ENCODE measurements at regions not wholly inside any gene's neighbourhood (a gene's known extent, or its start where the extent isn't known, plus 50 kb on each side); places are given as distances from the start of the nearest gene placed in this dataset.

DNA sequence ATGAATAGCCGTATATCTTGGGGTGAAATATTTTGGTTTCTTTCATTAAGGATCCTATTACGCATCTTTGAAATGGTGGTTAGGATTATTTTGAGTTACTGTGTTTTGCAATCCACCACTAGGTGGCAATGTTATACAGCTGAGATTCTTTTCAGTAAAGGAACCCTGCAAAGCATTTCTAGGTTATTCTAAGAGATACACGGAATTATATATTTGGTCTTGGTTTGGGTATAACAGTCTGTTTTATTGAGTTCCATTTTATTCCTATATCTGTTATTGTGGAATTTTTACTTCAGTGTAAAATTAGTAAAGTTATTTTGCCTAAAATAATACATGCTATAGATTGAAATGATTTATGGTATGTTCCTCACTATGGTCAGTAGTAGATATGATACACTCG lies 62.9 kb upstream of the CPHXL start:
- ATAC-seq, result peak; percentile 86
- TF ChIP-seq CSDC2 (CRISPR knock-in tag; IDR thresholded peaks at IDR 0.05), result no peak

DNA sequence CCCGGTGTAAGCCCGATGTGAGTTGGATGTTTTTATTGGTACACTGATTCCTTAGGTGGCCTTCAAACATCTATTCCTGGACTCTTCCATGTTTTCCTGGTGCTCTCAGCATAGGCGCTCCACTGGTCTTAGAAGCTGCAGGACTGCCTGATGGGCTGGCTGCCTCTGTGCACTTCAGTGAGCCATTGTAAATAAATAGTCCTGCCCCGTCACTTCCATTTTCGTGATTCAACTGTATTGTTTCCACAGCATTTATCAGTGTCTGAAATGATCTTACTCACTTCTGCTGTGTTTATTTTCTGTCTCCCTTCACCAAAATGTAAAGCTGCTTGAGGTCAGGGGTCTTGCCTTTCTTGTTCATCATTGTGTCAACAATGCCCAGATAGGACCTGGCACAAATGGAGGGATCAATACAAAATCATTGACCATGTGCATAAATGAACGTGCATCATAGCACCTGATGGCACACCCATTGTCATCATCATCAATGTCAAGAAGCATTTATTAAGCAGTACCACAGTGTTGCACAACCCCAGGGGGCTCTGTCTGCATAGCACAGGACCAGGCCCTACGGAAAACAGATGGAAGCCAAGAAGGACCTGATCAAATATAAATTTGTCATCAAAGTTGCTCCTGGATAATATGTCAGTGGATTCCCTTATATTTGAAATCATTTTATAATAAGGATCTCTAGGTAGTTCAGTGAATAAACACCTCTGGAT lies 66.6 kb upstream of the CPHXL start:
- TF ChIP-seq GLIS3 (CRISPR knock-in tag; IDR thresholded peaks at IDR 0.05), result no peak
- no peak for TF ChIP-seq BACH2 (CRISPR knock-in tag; IDR thresholded peaks at IDR 0.05; ENCODE audit: borderline replicate concordance)
- no peak for TF ChIP-seq PPARA (CRISPR knock-in tag; IDR thresholded peaks at IDR 0.05; ENCODE audit: borderline replicate concordance)
- TF ChIP-seq ZNF565 (CRISPR knock-in tag; conservative IDR thresholded peaks at IDR 0.05; ENCODE audit: low read depth), result no peak
- TF ChIP-seq, protein P1, sequence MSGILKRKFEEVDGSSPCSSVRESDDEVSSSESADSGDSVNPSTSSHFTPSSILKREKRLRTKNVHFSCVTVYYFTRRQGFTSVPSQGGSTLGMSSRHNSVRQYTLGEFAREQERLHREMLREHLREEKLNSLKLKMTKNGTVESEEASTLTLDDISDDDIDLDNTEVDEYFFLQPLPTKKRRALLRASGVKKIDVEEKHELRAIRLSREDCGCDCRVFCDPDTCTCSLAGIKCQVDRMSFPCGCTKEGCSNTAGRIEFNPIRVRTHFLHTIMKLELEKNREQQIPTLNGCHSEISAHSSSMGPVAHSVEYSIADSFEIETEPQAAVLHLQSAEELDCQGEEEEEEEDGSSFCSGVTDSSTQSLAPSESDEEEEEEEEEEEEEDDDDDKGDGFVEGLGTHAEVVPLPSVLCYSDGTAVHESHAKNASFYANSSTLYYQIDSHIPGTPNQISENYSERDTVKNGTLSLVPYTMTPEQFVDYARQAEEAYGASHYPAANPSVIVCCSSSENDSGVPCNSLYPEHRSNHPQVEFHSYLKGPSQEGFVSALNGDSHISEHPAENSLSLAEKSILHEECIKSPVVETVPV (CRISPR knock-in tag; IDR thresholded peaks at IDR 0.05), result no peak
- TF ChIP-seq RARB (CRISPR knock-in tag; IDR thresholded peaks at IDR 0.05), result no peak
- TF ChIP-seq ZFP3 (CRISPR knock-in tag; IDR thresholded peaks at IDR 0.05), result no peak
- TF ChIP-seq, protein P2, sequence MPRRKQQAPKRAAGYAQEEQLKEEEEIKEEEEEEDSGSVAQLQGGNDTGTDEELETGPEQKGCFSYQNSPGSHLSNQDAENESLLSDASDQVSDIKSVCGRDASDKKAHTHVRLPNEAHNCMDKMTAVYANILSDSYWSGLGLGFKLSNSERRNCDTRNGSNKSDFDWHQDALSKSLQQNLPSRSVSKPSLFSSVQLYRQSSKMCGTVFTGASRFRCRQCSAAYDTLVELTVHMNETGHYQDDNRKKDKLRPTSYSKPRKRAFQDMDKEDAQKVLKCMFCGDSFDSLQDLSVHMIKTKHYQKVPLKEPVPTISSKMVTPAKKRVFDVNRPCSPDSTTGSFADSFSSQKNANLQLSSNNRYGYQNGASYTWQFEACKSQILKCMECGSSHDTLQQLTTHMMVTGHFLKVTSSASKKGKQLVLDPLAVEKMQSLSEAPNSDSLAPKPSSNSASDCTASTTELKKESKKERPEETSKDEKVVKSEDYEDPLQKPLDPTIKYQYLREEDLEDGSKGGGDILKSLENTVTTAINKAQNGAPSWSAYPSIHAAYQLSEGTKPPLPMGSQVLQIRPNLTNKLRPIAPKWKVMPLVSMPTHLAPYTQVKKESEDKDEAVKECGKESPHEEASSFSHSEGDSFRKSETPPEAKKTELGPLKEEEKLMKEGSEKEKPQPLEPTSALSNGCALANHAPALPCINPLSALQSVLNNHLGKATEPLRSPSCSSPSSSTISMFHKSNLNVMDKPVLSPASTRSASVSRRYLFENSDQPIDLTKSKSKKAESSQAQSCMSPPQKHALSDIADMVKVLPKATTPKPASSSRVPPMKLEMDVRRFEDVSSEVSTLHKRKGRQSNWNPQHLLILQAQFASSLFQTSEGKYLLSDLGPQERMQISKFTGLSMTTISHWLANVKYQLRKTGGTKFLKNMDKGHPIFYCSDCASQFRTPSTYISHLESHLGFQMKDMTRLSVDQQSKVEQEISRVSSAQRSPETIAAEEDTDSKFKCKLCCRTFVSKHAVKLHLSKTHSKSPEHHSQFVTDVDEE (CRISPR knock-in tag; IDR thresholded peaks at IDR 0.05), result no peak
- no peak for TF ChIP-seq SNAI2 (CRISPR knock-in tag; IDR thresholded peaks at IDR 0.05)
- TF ChIP-seq, protein P3, sequence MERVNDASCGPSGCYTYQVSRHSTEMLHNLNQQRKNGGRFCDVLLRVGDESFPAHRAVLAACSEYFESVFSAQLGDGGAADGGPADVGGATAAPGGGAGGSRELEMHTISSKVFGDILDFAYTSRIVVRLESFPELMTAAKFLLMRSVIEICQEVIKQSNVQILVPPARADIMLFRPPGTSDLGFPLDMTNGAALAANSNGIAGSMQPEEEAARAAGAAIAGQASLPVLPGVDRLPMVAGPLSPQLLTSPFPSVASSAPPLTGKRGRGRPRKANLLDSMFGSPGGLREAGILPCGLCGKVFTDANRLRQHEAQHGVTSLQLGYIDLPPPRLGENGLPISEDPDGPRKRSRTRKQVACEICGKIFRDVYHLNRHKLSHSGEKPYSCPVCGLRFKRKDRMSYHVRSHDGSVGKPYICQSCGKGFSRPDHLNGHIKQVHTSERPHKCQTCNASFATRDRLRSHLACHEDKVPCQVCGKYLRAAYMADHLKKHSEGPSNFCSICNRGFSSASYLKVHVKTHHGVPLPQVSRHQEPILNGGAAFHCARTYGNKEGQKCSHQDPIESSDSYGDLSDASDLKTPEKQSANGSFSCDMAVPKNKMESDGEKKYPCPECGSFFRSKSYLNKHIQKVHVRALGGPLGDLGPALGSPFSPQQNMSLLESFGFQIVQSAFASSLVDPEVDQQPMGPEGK (CRISPR knock-in tag; IDR thresholded peaks at IDR 0.05; ENCODE audit: borderline replicate concordance), result no peak
- no peak for TF ChIP-seq TCF4 (CRISPR knock-in tag; IDR thresholded peaks at IDR 0.05; ENCODE audit: borderline replicate concordance)
- TF ChIP-seq, protein P4, sequence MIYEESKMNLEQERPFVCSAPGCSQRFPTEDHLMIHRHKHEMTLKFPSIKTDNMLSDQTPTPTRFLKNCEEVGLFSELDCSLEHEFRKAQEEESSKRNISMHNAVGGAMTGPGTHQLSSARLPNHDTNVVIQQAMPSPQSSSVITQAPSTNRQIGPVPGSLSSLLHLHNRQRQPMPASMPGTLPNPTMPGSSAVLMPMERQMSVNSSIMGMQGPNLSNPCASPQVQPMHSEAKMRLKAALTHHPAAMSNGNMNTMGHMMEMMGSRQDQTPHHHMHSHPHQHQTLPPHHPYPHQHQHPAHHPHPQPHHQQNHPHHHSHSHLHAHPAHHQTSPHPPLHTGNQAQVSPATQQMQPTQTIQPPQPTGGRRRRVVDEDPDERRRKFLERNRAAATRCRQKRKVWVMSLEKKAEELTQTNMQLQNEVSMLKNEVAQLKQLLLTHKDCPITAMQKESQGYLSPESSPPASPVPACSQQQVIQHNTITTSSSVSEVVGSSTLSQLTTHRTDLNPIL (CRISPR knock-in tag; IDR thresholded peaks at IDR 0.05; ENCODE audit: low read depth), result no peak
- TF ChIP-seq ZNF70 (CRISPR knock-in tag; IDR thresholded peaks at IDR 0.05), result no peak
- TF ChIP-seq ARNTL (CRISPR knock-in tag; IDR thresholded peaks at IDR 0.05; ENCODE audit: borderline replicate concordance, low read depth), result no peak
- ATAC-seq, result no peak

DNA sequence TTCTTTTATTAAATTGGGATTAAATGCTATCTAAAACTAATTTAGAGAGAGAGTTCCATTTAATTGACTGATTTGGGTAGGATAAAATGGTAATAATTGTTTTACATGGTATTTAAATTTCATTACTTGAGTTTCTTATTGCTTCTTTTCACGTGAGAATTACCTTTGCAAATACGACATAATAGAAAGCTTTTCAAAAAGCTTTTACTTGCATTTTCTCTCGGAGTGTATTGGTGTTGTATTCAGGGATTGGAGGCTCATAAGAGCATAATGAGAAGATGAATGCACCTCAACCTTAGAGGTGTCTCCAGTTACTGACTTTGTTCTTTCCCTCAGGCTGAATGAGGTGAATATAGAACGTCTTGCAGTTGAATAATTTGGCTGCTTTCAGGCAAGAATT lies 67.4 kb upstream of the CPHXL start:
- TF ChIP-seq, protein P2 (CRISPR knock-in tag; IDR thresholded peaks at IDR 0.05), result no peak
- TF ChIP-seq, protein P3 (CRISPR knock-in tag; IDR thresholded peaks at IDR 0.05; ENCODE audit: borderline replicate concordance), result no peak
- TF ChIP-seq CSDC2 (CRISPR knock-in tag; IDR thresholded peaks at IDR 0.05) (no peak), ISL1 (CRISPR knock-in tag; IDR thresholded peaks at IDR 0.05) (no peak), TOX (CRISPR knock-in tag; IDR thresholded peaks at IDR 0.05; ENCODE audit: borderline replicate concordance) (no peak), GLIS3 (CRISPR knock-in tag; IDR thresholded peaks at IDR 0.05) (no peak), SNAI2 (CRISPR knock-in tag; IDR thresholded peaks at IDR 0.05) (no peak), RARB (CRISPR knock-in tag; IDR thresholded peaks at IDR 0.05) (no peak), ZNF70 (CRISPR knock-in tag; IDR thresholded peaks at IDR 0.05) (no peak), BACH2 (CRISPR knock-in tag; IDR thresholded peaks at IDR 0.05; ENCODE audit: borderline replicate concordance) (no peak), ZFP30 (CRISPR knock-in tag; IDR thresholded peaks at IDR 0.05) (no peak), ESRRG (CRISPR knock-in tag; IDR thresholded peaks at IDR 0.05) (no peak)
- TF ChIP-seq, protein P5, sequence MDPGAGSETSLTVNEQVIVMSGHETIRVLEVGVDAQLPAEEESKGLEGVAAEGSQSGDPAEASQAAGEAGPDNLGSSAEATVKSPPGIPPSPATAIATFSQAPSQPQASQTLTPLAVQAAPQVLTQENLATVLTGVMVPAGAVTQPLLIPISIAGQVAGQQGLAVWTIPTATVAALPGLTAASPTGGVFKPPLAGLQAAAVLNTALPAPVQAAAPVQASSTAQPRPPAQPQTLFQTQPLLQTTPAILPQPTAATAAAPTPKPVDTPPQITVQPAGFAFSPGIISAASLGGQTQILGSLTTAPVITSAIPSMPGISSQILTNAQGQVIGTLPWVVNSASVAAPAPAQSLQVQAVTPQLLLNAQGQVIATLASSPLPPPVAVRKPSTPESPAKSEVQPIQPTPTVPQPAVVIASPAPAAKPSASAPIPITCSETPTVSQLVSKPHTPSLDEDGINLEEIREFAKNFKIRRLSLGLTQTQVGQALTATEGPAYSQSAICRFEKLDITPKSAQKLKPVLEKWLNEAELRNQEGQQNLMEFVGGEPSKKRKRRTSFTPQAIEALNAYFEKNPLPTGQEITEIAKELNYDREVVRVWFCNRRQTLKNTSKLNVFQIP (CRISPR knock-in tag; IDR thresholded peaks at IDR 0.05; ENCODE audit: borderline replicate concordance, low read depth), result no peak
- TF ChIP-seq, protein P1 (CRISPR knock-in tag; IDR thresholded peaks at IDR 0.05), result no peak
- no peak for ATAC-seq
